AG09309 (cell line): ENCODE measurements at regions not wholly inside any gene's neighbourhood (a gene's known extent, or its start where the extent isn't known, plus 50 kb on each side); places are given as distances from the start of the nearest gene placed in this dataset.
A peak's percentile ranks its signal among the peaks of the same experiment; 100 is the strongest.

Experiments used
- DNase-seq: peaks from one replicate; pipeline ENCODE4 v3.0.0-alpha.2; 2010; ENCODE audit warnings: low read depth
- H3K4me3 ChIP-seq: 2 replicates; pipeline ENCODE4 v1.5.1; 2011; ENCODE audit warnings: mild to moderate bottlenecking, low read depth, low read length, moderate library complexity; ENCODE audit not compliant: control insufficient read depth
- TF ChIP-seq, protein P1 (sequence below): IDR thresholded peaks from 2 replicates; pipeline ENCODE4 v1.5.1; 2011; ENCODE audit warnings: mild to moderate bottlenecking, low read depth, low read length, inconsistent platforms; ENCODE audit not compliant: insufficient read depth, control insufficient read depth; ENCODE audit errors: missing control alignments

DNA sequence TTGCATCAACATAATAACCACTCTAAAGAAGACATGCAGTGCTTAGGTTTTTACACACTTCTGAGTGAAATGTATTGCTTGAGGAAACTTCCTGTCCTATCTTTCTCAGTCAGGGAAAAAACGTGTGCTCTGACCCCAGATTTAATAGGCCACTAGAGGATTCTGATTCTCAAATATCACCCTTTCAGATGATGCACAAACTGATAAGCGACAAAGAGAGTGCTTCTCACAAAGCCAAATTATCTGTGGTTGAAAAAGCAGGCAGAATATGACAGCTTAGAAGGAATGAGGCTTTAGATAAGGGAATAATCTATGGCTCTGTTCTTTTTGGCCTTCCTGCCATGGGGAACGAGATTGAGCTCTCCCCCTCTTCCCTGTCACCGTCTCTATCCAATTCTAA is 583.4 kb upstream of the SGO1 start:
- no peak overlapping the region for H3K4me3 ChIP-seq
- no peak for DNase-seq
- TF ChIP-seq, protein P1, sequence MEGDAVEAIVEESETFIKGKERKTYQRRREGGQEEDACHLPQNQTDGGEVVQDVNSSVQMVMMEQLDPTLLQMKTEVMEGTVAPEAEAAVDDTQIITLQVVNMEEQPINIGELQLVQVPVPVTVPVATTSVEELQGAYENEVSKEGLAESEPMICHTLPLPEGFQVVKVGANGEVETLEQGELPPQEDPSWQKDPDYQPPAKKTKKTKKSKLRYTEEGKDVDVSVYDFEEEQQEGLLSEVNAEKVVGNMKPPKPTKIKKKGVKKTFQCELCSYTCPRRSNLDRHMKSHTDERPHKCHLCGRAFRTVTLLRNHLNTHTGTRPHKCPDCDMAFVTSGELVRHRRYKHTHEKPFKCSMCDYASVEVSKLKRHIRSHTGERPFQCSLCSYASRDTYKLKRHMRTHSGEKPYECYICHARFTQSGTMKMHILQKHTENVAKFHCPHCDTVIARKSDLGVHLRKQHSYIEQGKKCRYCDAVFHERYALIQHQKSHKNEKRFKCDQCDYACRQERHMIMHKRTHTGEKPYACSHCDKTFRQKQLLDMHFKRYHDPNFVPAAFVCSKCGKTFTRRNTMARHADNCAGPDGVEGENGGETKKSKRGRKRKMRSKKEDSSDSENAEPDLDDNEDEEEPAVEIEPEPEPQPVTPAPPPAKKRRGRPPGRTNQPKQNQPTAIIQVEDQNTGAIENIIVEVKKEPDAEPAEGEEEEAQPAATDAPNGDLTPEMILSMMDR: no peak

DNA sequence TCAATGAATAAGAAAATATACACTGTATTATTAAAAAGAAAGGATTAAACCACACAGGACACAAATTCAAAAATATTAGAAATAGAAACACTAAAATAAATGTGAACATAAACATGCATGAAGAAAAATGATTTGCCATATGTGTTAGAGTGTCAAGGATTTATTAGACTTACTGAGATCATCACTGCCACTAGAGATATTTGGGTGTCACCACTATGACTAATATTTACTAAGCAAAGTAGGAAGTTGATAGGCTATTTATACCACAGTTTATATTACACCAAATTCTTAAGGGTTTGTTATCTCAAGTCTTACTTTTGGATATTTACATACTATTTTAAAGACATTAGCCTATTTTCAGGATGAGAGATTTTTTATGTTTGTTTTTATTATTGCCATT is 575.0 kb upstream of the SGO1 start:
- TF ChIP-seq, protein P1: no peak
- H3K4me3 ChIP-seq: no peak overlapping the region
- DNase-seq: no peak

DNA sequence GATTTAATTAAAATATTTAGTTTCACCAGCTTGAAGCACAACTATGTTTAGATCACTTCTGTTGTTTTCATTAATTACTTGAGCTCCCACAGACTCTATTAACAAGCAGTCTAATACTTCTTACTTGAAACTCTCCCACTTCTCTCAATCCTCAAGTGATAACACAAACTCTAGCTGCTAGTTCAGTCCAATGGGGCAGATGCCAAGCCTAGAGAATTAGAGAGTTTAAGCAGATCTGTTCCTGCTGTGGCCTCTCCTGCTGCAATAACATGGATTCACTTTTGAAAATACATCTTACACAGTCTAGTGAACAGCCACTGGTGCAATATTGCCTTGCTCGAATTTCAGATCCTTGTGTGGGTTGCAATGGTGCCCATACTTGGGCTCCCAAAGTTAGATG is 566.4 kb upstream of the SGO1 start:
- TF ChIP-seq, protein P1: no peak
- no peak for DNase-seq
- H3K4me3 ChIP-seq: no peak overlapping the region

DNA sequence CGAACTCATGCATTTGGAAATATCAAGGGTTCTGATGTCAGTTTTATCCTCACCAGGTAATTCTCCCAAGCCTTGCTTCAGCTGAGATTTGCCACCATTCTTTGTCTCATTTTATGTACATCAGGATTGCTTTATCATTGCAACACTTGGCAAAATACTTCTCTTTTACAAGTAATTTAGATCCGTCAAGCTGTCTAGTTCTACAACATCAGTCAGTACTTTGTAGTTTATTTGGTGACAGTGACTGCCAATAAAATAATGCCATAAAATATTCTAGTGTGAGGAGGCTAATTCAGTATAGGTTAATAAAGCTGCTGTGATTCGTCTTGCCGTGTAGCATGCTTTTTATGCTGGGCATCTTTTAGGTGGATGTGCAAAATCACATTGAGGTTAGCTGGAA is 565.3 kb upstream of the SGO1 start:
- no peak overlapping the region for H3K4me3 ChIP-seq
- no peak for DNase-seq
- TF ChIP-seq, protein P1: no peak

DNA sequence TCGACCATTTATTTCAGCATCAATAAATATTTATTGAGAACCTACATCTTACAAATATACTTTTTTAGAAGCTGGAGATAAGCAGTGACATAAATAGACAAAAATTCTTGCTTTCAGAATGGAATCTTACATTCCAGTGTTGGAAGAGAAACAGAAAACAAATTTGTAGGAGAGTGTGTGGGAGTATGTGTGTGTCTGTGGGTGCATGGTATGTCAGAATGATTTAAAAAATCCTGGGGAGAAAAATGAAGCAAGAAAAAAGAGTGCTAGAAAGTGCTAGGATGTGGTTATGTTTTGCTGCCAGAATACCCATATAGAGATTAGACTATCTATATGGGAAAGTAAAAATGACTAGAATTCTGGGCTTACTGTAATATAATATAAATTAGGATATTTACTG is 561.7 kb upstream of the SGO1 start:
- DNase-seq: peak; percentile 25
- no peak overlapping the region for H3K4me3 ChIP-seq
- TF ChIP-seq, protein P1: no peak

DNA sequence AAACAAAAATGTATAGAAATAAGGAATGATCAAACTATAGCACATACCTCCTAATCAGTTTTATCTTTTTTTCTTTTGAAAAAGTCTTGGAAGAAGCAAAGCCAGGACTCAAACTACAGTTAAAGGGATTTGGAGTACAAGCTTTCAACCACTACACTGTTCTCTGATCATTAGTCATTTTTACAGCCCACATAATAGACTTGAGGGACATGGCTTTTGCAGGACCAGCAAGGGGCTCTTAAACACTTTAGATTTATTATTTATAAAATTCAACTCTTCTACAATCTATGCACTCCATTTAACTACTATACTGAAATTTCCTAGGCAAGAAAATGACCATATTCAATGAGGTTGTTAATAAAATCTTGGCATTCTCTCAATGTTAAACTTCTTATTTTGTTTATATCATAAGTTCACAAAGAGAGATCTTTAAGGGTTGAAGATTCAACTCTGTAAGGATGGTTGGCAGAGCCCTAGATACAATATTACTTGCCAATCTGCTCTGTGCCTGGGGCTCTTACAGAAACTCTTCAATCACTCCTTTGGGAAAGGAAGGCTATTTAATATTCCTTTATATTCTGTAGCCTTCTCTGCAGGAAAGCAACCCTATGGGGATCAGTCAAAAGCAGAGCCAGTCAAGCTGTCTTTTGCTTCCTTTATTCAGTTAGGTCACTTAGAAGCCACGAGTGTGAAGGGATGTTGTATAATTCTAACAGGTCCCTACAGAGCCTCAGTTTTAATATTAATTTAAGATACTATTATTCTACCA is 557.7 kb upstream of the SGO1 start:
- no peak overlapping the region for H3K4me3 ChIP-seq
- no peak for DNase-seq
- TF ChIP-seq, protein P1: no peak
